ENCODE measurements at regions not wholly inside any gene's neighbourhood (a gene's known extent, or its start where the extent isn't known, plus 50 kb on each side); places are given as distances from the start of the nearest gene placed in this dataset.

GRCh38 chrX:116827063-116827462 is 364.3 kb upstream of the CT83 start:
- no peak for TF ChIP-seq CTBP1 (IDR thresholded peaks at IDR 0.05; ENCODE audit: borderline replicate concordance)
- TF ChIP-seq TARDBP (IDR thresholded peaks at IDR 0.05), result no peak
- no peak for TF ChIP-seq HDGF (IDR thresholded peaks at IDR 0.05; ENCODE audit: borderline replicate concordance)
- no peak for TF ChIP-seq SP1 (IDR thresholded peaks at IDR 0.05)
- no peak for TF ChIP-seq NFRKB (IDR thresholded peaks at IDR 0.05)
- ChIA-PET CTCF (no interaction called here), POLR2A (no interaction called here)
- no peak for DNase-seq (ENCODE audit: extremely low spot score)

DNA sequence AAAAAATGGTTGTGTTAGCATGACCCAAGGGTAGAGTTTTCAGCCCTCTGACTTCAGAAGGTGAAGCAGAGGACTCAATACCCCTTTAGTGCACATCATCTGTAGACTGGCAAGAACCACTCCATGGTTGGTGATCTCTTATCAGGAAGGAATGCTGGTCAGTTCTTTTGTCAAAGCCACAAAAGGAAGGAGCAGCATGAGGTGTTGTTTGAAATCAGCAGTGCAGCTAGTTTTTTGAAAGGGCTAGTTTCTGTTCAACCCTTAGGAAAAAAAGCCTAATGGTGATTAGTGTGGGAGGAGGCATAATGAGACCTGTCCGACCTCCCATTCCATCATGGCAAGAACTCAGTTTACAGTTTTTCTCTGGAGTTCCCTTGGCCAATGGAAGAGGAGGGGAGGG is 362.0 kb upstream of the CT83 start:
- POLR2A ChIA-PET, result no interaction called here
- CTCF ChIA-PET, result no interaction called here

GRCh38 chrX:116823677-116824076 is 360.9 kb upstream of the CT83 start:
- POLR2A ChIA-PET, result no interaction called here
- CTCF ChIA-PET, result no interaction called here
- TF ChIP-seq CTBP1 (IDR thresholded peaks at IDR 0.05; ENCODE audit: borderline replicate concordance) (no peak), TARDBP (IDR thresholded peaks at IDR 0.05) (no peak), SUZ12 (IDR thresholded peaks at IDR 0.05) (no peak), L3MBTL2 (conservative IDR thresholded peaks at IDR 0.05) (no peak), FOXK2 (IDR thresholded peaks at IDR 0.05) (no peak), BHLHE40 (IDR thresholded peaks at IDR 0.05; ENCODE audit: borderline replicate concordance) (no peak), FOXA1 (IDR thresholded peaks at IDR 0.05) (no peak), ZNF384 (IDR thresholded peaks at IDR 0.05) (no peak), ARNT (IDR thresholded peaks at IDR 0.05) (no peak), LEF1 (IDR thresholded peaks at IDR 0.05; ENCODE audit: borderline replicate concordance) (no peak)
- no peak for DNase-seq (ENCODE audit: extremely low spot score)

More for the DNA sequence above, 362.0 kb upstream of the CT83 start:
- DNase-seq (ENCODE audit: extremely low spot score), result no peak
- no peak for TF ChIP-seq FOXM1 (IDR thresholded peaks at IDR 0.05; ENCODE audit: borderline replicate concordance)
- no peak for TF ChIP-seq LEF1 (IDR thresholded peaks at IDR 0.05; ENCODE audit: borderline replicate concordance)
- TF ChIP-seq ELF4 (IDR thresholded peaks at IDR 0.05), result no peak
- TF ChIP-seq SUZ12 (IDR thresholded peaks at IDR 0.05), result no peak
- TF ChIP-seq ZNF384 (IDR thresholded peaks at IDR 0.05), result no peak

- POLR2A ChIA-PET, result no interaction called here
- no peak for DNase-seq (ENCODE audit: extremely low spot score)
- TF ChIP-seq L3MBTL2 (conservative IDR thresholded peaks at IDR 0.05), result no peak
- CTCF ChIA-PET, result no interaction called here
These were observed 343.6 kb upstream of the CT83 start for GRCh38 chrX:116806288-116806802.

DNA sequence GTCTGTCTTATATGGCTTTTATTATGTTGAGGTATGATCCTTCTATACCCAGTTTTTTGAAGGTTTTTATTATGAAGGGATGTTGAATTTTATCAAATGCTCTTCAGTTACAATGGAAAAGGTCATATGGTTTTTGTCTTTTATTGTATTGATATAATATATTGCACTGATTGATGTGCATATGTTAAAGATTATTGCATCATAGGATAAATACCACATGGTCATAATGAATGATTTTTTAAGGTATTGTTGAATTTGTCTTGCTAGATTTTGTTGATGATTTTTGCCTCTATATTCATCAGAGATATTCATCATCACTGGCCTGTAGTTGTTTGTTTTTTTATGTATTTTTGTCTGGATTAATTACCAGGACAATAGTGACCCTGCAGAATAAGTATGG is 339.2 kb upstream of the CT83 start:
- ChIA-PET CTCF (no interaction called here), POLR2A (no interaction called here)
- TF ChIP-seq FOXM1 (IDR thresholded peaks at IDR 0.05; ENCODE audit: borderline replicate concordance), result no peak
- DNase-seq (ENCODE audit: extremely low spot score), result no peak

DNA sequence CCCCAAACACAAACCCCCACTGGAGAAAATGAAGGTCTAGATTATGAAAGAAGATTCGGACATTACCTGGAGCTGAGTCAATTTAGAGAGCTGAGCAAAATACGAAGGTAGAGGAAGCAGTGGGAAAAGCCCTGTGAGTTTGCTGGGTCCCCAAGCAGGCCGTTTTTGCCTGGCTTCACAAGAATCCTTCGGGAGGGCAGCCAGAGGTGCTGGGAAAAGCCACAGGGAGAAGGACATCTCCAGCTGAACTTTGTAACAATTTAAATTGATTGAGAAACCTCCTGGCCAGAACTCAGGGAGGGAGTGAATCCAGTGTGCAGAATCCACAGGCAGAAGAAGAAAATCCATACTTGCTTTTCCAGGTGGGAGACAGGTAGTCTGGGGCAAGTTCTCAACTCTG is 319.1 kb upstream of the CT83 start:
- ChIA-PET POLR2A (no interaction called here), CTCF (no interaction called here)

DNA sequence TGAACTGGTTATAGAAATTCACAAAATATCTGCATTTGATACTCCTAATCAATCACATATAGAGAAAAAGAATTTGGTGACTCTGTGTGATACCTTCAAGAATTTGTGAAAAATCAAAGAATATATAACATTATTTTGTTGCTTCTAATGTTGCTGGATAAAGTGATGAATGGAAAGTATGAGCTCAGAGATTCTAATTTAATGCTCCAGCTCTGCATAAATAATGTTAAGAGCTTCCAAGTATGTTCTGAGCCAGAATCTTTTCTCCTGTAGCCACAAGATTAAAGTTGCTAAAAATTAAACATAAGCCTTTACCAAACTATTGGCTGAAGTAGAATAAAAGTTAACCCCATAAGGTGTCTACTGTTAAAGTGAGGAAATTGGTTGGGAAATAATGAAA is 294.7 kb upstream of the CT83 start:
- DNase-seq (ENCODE audit: extremely low spot score), result no peak
- POLR2A ChIA-PET, result no interaction called here

More for the DNA sequence above, 319.1 kb upstream of the CT83 start:
- TF ChIP-seq, protein P1, sequence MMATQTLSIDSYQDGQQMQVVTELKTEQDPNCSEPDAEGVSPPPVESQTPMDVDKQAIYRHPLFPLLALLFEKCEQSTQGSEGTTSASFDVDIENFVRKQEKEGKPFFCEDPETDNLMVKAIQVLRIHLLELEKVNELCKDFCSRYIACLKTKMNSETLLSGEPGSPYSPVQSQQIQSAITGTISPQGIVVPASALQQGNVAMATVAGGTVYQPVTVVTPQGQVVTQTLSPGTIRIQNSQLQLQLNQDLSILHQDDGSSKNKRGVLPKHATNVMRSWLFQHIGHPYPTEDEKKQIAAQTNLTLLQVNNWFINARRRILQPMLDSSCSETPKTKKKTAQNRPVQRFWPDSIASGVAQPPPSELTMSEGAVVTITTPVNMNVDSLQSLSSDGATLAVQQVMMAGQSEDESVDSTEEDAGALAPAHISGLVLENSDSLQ (IDR thresholded peaks at IDR 0.05), result no peak
- DNase-seq (ENCODE audit: extremely low spot score), result no peak

GRCh38 chrX:116756958-116757357 is 294.2 kb upstream of the CT83 start:
- CTCF ChIA-PET, result no interaction called here
- TF ChIP-seq L3MBTL2 (conservative IDR thresholded peaks at IDR 0.05) (no peak), LEF1 (IDR thresholded peaks at IDR 0.05; ENCODE audit: borderline replicate concordance) (no peak), SP1 (IDR thresholded peaks at IDR 0.05) (no peak), CTBP1 (IDR thresholded peaks at IDR 0.05; ENCODE audit: borderline replicate concordance) (no peak), SUZ12 (IDR thresholded peaks at IDR 0.05) (no peak), FOXA1 (IDR thresholded peaks at IDR 0.05) (no peak), FOXM1 (IDR thresholded peaks at IDR 0.05; ENCODE audit: borderline replicate concordance) (no peak), ZNF384 (IDR thresholded peaks at IDR 0.05) (no peak), NFRKB (IDR thresholded peaks at IDR 0.05) (no peak), FOXK2 (IDR thresholded peaks at IDR 0.05) (no peak), ARNT (IDR thresholded peaks at IDR 0.05) (no peak), HDGF (IDR thresholded peaks at IDR 0.05; ENCODE audit: borderline replicate concordance) (no peak), TARDBP (IDR thresholded peaks at IDR 0.05) (no peak), BHLHE40 (IDR thresholded peaks at IDR 0.05; ENCODE audit: borderline replicate concordance) (no peak), ELF4 (IDR thresholded peaks at IDR 0.05) (no peak)
- TF ChIP-seq, protein P1 (IDR thresholded peaks at IDR 0.05), result no peak

More for the DNA sequence above, 294.7 kb upstream of the CT83 start:
- CTCF ChIA-PET, result no interaction called here
- TF ChIP-seq NFRKB (IDR thresholded peaks at IDR 0.05) (no peak), CTBP1 (IDR thresholded peaks at IDR 0.05; ENCODE audit: borderline replicate concordance) (no peak), LEF1 (IDR thresholded peaks at IDR 0.05; ENCODE audit: borderline replicate concordance) (no peak), SUZ12 (IDR thresholded peaks at IDR 0.05) (no peak), SP1 (IDR thresholded peaks at IDR 0.05) (no peak), ELF4 (IDR thresholded peaks at IDR 0.05) (no peak), FOXK2 (IDR thresholded peaks at IDR 0.05) (no peak), FOXM1 (IDR thresholded peaks at IDR 0.05; ENCODE audit: borderline replicate concordance) (no peak), L3MBTL2 (conservative IDR thresholded peaks at IDR 0.05) (no peak), ZNF384 (IDR thresholded peaks at IDR 0.05) (no peak), TARDBP (IDR thresholded peaks at IDR 0.05) (no peak), BHLHE40 (IDR thresholded peaks at IDR 0.05; ENCODE audit: borderline replicate concordance) (no peak), FOXA1 (IDR thresholded peaks at IDR 0.05) (no peak), ARNT (IDR thresholded peaks at IDR 0.05) (no peak), HDGF (IDR thresholded peaks at IDR 0.05; ENCODE audit: borderline replicate concordance) (no peak)
- TF ChIP-seq, protein P1 (IDR thresholded peaks at IDR 0.05), result no peak

More at GRCh38 chrX:116756958-116757357, 294.2 kb upstream of the CT83 start:
- POLR2A ChIA-PET, result no interaction called here
- no peak for DNase-seq (ENCODE audit: extremely low spot score)
